ENCODE measurements at regions not wholly inside any gene's neighbourhood (a gene's known extent, or its start where the extent isn't known, plus 50 kb on each side); places are given as distances from the start of the nearest gene placed in this dataset.
"Not testable (repeated sequence)": the region's sequence is repeated elsewhere in the genome, so short reads cannot be mapped to it uniquely, and the experiment has no call there.

DNA sequence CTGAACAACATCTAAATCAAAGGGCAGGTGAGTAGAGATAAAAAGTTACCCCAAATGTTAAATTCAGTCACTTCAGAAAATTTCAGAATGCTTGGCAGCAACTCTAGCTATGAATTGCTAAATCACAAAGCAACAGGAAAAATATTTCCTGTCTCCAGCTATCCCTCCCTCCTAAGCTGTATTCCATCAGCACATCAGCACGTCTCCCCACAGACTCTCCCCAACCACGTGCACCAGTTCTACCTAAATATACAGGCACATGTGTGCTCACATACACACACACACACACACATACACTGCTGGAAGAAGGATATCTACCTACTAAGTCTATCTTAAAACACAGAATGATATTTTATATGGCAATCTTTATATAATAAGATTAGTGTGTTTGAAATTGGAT lies 177.1 kb upstream of the ARHGEF26 start:
- DNase-seq: no peak

DNA sequence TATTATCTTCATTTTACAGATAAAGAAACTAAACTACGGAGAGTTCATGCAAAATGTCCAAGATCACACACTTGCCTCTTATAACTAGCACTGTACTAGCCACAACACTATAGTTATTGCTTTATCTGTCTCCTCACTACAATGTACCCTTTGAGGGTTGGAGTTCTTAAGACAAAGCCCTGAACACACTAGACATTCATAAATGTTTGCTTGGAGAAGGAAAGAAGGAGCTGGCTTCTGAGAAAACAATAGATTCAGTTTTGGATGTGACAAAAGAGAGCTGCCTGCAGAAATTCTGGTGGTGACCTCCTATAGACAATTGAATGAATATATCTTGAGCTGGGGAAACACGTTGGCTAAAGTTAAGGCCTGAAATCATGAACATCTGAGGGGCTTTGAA lies 169.9 kb upstream of the ARHGEF26 start:
- DNase-seq: no peak

DNA sequence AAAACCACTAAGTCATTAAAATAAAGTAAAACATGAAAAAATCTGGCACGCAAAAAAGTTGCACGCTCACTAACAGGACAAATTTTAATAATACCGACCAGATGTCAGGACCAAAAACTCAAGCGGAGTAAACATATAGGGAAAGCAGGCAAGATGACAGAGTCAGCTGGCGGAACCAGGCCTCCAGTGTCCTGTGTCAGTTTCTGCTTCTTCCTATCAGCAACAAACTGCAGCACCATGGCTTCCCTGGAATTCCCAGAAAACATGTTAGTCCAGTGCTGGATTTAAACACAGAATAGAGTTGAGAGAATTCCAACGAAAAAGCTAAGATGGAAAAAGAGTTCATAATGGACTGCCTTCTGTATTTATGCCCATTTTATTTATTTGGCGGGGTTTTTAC lies 169.1 kb upstream of the ARHGEF26 start:
- DNase-seq: no peak

- DNase-seq: no peak
Measured at GRCh38 chr3:153956613-153957012, 164.6 kb upstream of the ARHGEF26 start.

DNA sequence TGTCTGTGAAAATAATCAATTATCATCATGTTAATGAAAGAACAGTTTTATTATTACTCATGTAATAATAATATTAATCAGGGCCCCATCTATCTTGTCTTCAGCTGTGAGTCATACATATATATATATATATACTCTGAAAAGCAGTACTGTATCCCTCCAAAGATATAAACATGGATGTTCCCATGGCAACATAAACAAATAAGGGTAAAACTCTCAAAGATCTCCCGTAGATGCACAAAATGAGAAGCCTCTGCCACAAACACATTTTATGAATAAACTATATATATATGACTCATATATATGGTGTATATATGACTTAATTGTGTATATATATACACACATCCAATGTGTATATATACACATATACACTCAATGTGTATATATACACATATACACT lies 163.8 kb upstream of the ARHGEF26 start:
- no peak for DNase-seq

- DNase-seq: no peak
Measured at GRCh38 chr3:153958635-153959595, 162.3 kb upstream of the ARHGEF26 start.

DNA sequence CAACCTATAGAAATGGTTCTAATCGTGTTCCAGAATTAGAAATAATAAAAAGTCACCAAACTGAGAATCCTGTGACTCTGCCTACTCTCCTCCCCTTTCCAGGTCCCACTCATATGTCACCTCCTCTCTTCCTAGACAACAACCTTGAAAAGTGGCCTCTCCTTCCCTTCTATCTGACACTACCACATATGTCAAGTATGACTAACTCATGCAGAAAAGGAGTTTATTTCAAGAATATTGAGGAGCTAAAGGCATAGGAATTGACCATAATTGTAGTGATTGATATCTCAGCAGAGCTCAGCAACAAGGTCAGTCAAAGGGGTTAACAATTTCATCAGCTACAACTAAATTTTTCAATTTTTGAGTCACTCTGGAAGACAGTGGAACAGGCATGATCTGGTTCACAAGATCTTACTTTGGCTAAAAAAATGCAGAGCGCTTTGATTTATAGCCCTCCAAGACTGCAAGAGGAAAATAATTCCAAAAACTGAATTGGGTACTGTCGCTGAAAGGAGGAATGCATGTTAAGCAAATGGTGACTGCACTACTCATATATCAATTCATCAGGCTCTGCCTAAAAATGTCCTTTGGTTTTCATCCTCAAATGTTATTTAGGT lies 160.6 kb upstream of the ARHGEF26 start:
- no peak for DNase-seq

- no peak for DNase-seq
Measured at GRCh38 chr3:153961494-153961893, 159.7 kb upstream of the ARHGEF26 start.

DNA sequence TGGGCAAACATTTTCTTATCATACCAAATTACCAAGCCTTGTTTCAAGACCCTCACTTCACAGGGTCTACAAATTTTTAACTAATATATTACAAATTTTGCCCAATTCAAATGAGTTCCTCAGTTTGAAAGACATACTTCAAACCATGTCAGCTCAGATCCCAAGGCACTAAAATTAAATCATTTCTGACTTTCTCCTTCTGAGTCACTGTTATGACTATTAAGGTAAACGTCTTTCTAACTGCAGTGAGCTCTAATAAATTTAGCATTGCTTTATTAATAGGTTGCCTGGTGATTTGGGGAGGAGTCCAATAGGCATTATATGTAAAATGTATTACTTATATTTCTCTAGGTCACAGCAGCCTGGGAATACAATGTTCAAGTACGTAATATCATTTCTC lies 158.2 kb upstream of the ARHGEF26 start:
- DNase-seq: no peak

DNA sequence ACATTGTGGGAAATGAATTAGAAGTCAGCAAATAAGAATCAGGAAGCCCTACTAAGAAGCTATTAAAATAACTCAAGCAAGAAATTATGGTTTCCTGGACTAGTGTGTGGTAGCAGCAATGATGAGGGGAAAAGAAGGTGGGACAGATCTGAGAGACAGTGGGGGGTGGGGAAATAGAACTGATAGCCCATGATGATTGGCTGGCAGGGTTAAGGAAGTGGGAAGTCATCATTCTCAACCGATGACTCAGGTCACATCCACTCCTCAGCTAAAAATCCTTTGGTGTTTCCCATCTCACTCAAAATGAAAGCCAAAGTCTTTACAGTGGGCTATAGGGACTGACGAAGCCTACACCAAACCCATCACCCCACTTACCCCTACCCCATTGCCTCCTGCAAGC lies 153.9 kb upstream of the ARHGEF26 start:
- DNase-seq: no peak

DNA sequence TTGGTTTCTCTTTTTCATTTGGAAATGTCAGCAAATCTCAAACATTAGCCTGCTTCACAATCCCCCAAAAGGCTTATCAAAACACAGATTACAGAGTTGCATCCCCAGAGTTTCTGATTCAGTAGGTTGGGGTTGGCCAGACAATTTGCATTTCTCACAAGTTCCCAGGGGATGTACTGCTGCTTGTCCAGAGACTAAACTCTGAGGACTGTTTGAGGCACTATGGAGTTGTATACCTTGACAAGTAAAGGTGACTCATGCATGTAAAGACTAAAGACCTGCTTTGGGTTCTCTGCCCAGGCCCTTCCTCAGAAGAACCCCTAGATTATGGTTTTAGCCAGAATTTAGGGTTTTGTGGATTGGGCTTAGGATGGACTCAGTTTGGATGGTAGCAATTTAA lies 151.1 kb upstream of the ARHGEF26 start:
- no peak for DNase-seq

DNA sequence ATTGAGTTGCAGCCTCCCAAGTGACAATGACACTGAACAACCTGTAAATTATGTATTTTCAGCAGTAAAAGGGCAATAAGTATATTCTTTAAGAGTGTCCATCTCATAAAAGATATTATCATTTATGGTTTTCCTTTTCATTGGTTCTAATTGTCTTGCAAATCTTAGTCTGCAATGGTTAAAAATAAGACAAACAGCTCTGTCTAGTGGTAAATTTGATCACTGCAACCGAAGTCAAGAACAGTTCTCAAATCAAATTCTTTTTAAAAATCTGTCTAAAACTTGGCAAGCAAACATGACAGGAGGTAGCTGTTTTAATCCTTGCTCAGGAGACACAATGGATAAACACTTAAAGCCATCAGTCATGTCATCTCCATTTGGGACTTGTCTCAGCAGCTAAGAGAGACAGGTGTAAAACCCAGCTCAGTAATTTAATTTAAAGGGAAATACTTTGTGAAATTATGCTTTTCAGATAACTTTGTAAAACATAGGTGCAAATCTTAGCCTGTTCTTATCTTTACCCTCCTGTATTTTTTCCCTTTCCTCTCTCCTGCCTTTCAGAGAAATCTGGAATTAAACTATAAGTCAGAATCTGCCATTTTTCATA lies 150.3 kb upstream of the ARHGEF26 start:
- no peak for DNase-seq

DNA sequence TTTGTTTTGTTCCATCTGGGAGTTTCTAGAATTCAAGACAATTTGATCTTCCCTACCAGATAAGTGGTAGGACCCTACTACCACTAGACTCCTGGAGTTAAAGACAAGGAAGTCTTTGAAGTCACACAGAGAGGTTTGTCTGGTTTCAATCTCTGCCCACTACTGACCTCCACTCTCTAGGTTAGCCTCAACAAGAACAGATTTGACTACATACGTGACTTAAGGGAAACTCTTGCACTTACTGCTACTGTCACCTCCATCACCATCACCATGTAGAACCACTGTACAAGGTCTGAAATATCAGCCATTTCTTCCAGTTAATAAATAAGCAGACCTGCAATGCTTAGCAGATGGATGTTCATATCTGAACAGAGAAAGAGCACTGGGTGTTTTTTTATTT lies 148.3 kb upstream of the ARHGEF26 start:
- no peak for DNase-seq

GRCh38 chr3:153973722-153974265 lies 147.4 kb upstream of the ARHGEF26 start:
- no peak for DNase-seq

DNA sequence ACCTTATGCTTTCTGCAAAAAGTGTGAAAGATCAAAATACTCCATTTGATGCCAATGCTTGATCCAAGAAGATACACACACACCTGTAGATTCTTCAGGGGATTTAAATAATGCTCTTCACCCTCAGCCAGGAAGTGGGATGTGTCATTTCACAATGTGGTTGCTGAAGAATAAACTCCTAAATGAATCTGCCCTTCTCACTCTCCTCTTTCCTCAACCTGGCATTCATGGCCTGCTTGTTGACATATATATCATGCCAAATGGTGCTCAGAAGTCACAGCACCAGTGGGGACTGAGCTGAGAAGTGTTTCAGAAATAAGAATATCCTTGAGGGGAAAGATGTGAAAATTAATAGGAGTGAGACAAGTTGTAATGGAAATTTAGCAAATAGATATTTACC lies 146.6 kb upstream of the ARHGEF26 start:
- DNase-seq: no peak

GRCh38 chr3:153976891-153977554 lies 144.2 kb upstream of the ARHGEF26 start:
- DNase-seq: no peak

DNA sequence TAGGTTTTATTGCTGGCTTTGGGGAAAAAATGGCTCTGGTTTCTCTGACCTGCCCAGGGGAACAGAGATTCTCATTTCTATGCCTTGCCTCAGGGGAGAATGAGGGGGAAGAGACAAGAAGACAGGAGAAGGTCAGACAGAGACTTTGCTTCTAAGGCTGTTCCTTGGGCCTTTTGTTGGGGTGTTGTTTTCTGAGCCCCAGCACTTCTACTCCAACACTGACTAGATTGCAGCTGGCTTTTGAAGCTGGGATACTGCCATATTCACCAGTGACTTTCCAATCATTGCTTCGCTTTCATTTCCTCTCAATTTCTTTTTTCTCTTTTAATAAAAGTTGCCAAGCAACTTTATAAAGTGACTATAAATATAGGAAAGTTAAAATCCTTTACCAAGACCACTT lies 143.2 kb upstream of the ARHGEF26 start:
- no peak for DNase-seq

DNA sequence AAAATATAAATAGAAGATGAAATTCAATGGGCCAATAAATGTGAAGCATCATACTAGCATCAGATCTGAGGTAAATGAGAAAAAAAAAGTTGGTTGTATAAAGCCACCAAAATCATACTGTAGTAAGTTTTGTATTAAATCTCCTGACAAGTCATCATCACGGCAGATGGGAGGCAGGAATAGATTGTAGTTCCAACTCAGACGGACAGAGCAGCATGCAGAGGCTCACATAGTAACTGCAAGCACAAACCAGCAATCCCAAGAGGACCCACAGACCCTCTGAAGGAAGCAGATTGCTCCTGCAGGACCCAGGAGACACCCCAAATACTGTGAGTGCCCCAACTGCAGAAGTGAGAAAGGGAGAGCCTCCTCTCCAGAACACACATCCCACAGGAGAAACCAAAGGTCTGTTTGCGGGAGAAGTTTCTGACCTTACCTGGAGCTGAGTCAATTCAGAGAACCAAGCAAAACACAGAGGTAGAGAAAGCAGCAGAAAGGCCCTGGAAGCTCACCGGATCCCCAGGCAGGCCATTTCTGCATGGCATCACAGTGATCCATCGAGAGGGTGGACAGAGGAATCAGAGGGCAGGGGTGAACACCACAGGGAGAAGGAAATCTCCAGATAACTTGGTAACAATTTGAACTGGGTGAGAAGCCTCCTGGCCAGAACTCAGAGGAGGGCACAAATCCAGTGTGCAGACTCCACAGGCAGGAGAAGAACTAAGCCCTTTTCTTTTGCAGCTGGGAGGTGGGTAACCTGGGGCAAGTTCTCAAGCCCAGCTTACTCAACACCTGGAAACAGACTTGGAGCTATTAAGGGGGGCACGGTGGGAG lies 141.6 kb upstream of the ARHGEF26 start:
- DNase-seq: no peak

DNA sequence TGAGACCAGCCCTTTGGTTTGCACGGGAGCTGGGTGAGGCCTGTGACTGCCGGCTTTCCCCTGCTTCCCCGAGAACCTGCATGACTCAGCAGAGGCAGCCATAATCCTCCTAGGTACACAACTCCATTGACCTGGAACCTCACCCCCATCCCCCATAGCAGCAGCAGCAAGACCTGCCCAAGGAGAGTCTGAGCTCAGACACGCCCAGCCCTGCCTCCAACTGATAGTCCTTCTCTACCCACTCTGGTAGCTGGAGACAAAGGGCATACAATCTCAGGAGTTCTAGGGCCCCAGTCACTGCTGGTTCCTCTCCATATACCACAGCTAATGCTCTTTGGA lies 141.0 kb upstream of the ARHGEF26 start:
- DNase-seq: no peak

- not testable (repeated sequence) for DNase-seq
Measured at GRCh38 chr3:153997364-153997763, 123.8 kb upstream of the ARHGEF26 start.

DNA sequence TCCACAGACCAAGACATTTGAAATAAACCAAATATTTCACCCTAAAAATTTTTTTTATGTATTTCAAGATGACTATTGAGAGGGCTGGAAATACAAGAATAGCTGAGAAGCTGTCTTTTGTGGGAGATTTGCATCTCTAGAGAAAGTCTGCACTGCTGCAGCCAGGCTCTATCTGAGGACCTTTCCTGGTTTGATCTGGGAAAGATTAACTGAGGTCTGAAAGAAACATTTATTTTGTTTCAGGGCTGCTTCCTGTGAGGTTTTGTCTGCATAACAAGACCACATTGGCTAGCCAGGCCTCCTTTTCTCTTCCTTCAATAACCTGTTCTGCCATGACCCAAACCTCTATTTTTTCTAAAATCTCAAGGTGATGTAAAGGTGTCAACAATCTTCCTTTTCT lies 117.5 kb upstream of the ARHGEF26 start:
- DNase-seq: no peak

DNA sequence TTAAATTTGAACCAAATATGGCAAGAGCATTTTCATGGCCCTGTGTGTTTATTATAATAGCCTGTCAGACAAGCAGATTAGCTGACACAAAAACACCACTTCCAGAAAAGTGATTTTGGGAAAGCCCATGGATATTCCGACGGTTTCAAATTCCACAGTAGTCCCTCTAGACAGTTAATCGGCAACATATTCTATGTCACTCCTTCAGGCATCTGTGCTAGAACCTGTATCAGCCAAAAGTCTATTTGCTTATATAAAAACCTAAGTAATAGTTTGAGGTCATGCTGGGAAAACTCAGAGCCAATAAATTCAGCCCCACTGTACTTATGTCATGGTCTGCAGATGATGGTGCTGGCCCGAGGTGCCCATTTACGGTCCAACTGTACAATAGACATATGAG lies 110.2 kb upstream of the ARHGEF26 start:
- no peak for DNase-seq
